A549 (cell line): ENCODE measurements at regions not wholly inside any gene's neighbourhood (a gene's known extent, or its start where the extent isn't known, plus 50 kb on each side); places are given as distances from the start of the nearest gene placed in this dataset.
"Not testable (repeated sequence)": the region's sequence is repeated elsewhere in the genome, so short reads cannot be mapped to it uniquely, and the experiment has no call there.

Experiments used
- ATAC-seq, 2 experiments: fragments of 200-7000 bp in 1 of 2; fragments of >200 bp in 1 of 2; cut with Nextera tagmentation in 1 of 2; cut with Tn5 transposase in 1 of 2; 3 replicates each; pipeline versions ENCODE4 v1.8.0 to v1.9.1; 2018 to 2020; ENCODE audit warnings: mild to moderate bottlenecking in 1 of 2, moderate library complexity in 1 of 2
- CTCF ChIA-PET: fragments of 300-600 bp; sonication (Branson Sonifier 250); formaldehyde crosslinking; extraction: SDS; loops from one replicate; lab custom pipeline; 2021; ENCODE audit warnings: antibody characterized with exemption, inconsistent platforms; lab: Yijun Ruan, JAX
- POLR2A ChIA-PET: fragments of 350-600 bp; formaldehyde crosslinking; extraction: SDS; loops from one replicate; lab custom pipeline; 2021; ENCODE audit warnings: antibody characterized with exemption, inconsistent platforms; lab: Yijun Ruan, JAX
- DNase-seq, 2 experiments: peaks; one replicate each; pipeline versions ENCODE4 v3.0.0 to v3.0.0-alpha.2; 2011 to 2016; ENCODE audit warnings: low read depth in 1 of 2, low spot score in 1 of 2
- FAIRE-seq: peaks from 2 replicates; lab custom pipeline; 2011; peaks lifted over from hg19 to GRCh38; lab: Jason Lieb, UNC
- H3K27ac ChIP-seq, 2 experiments: fragments of >200 bp; sonication (Bioruptor Twin); formaldehyde crosslinking; 3 replicates each; pipeline ENCODE4 v1.5.1; 2016 to 2017
- H3K4me1 ChIP-seq: fragments of >200 bp; sonication (Bioruptor Twin); formaldehyde crosslinking; 3 replicates; pipeline ENCODE4 v1.6.1; 2016
- H3K4me2 ChIP-seq: fragments of >200 bp; sonication (Bioruptor Twin); formaldehyde crosslinking; 3 replicates; pipeline ENCODE4 v1.6.1; 2016
- H3K4me3 ChIP-seq: fragments of >200 bp; sonication (Bioruptor Twin); formaldehyde crosslinking; 3 replicates; pipeline ENCODE4 v1.5.1; 2016
- H3K9me3 ChIP-seq: fragments of >200 bp; sonication (Bioruptor Twin); formaldehyde crosslinking; 3 replicates; pipeline ENCODE4 v1.6.1; 2016
- CBX2 ChIP-seq: fragments of 200-600 bp; sonication (generic); IDR thresholded peaks from 2 replicates; pipeline ENCODE4 v1.6.1; 2016; ENCODE audit warnings: low read depth, mild to moderate bottlenecking, borderline replicate concordance
- CEBPB ChIP-seq, 2 experiments: fragments of >200 bp in 1 of 2; sonication (Bioruptor Twin) in 1 of 2; formaldehyde crosslinking in 1 of 2; IDR thresholded peaks; 2 replicates each; pipeline ENCODE4 v1.6.1; 2012 to 2016
- CHD2 ChIP-seq: fragments of 150-350 bp; IDR thresholded peaks from 2 replicates; pipeline ENCODE4 v1.6.1; 2014; ENCODE audit warnings: low read length; ENCODE audit not compliant: partially characterized antibody
- ELK1 ChIP-seq: fragments of 150-350 bp; IDR thresholded peaks from 2 replicates; pipeline ENCODE4 v1.6.1; 2014; ENCODE audit warnings: low read depth, mild to moderate bottlenecking, low read length
- ESRRA ChIP-seq: fragments of 150-350 bp; IDR thresholded peaks from 2 replicates; pipeline ENCODE4 v1.6.1; 2014; ENCODE audit warnings: mild to moderate bottlenecking, low read length, borderline replicate concordance
- FOSB ChIP-seq: fragments of 250-450 bp; sonication (Bioruptor Pico); IDR thresholded peaks from 2 replicates; pipeline ENCODE4 v1.5.0; 2020; ENCODE audit warnings: mild to moderate bottlenecking, moderate library complexity
- FOSL2 ChIP-seq, 2 experiments: fragments of 450-650 bp in 1 of 2; fragments of >200 bp in 1 of 2; sonication (Bioruptor Twin) in 1 of 2; formaldehyde crosslinking; IDR thresholded peaks; 2 replicates each; pipeline versions ENCODE4 v1.5.0 to v1.6.1; 2016 to 2020; ENCODE audit warnings: mild to moderate bottlenecking in 1 of 2, moderate library complexity in 1 of 2
- HDAC2 ChIP-seq: fragments of 200-600 bp; sonication (generic); IDR thresholded peaks from 2 replicates; pipeline ENCODE4 v1.6.1; 2016
- HOXA7 ChIP-seq: fragments of 250-450 bp; sonication (Bioruptor Pico); IDR thresholded peaks from 2 replicates; pipeline ENCODE4 v1.5.0; 2020; ENCODE audit warnings: mild to moderate bottlenecking, moderate library complexity
- MAZ ChIP-seq: fragments of 150-350 bp; IDR thresholded peaks from 2 replicates; pipeline ENCODE4 v1.6.1; 2014; ENCODE audit warnings: antibody characterized with exemption, low read depth, low read length, borderline replicate concordance
- PHF8 ChIP-seq: fragments of 200-600 bp; sonication (generic); IDR thresholded peaks from 2 replicates; pipeline ENCODE4 v1.6.1; 2016; ENCODE audit warnings: low read depth, mild to moderate bottlenecking, antibody characterized with exemption, moderate library complexity, borderline replicate concordance
- POLR2AphosphoS2 ChIP-seq: conservative IDR thresholded peaks from 2 replicates; pipeline ENCODE4 v1.6.1; 2012; ENCODE audit warnings: low read length, improper control_type of control experiment, inconsistent platforms
- RAD21 ChIP-seq, 2 experiments: fragments of >200 bp in 1 of 2; sonication (Bioruptor Twin) in 1 of 2; formaldehyde crosslinking in 1 of 2; IDR thresholded peaks in 1 of 2; conservative IDR thresholded peaks in 1 of 2; 2 replicates in 1 of 2; 3 replicates in 1 of 2; pipeline ENCODE4 v1.6.1; 2012 to 2018; ENCODE audit warnings: inconsistent platforms in 1 of 2
- ZC3H11A ChIP-seq: fragments of 450-650 bp; IDR thresholded peaks from 2 replicates; pipeline ENCODE4 v1.6.1; 2014; ENCODE audit warnings: antibody characterized with exemption, mild to moderate bottlenecking
- ZFP36 ChIP-seq: fragments of 450-650 bp; IDR thresholded peaks from 2 replicates; pipeline ENCODE4 v1.6.1; 2014; ENCODE audit warnings: borderline replicate concordance; ENCODE audit not compliant: partially characterized antibody
- WGBS: methylation state at CpG from one replicate; pipeline ENCODE4 v1.1.6; 2017; ENCODE audit errors: missing lambda C conversion rate; 5-methylcytosine and 5-hydroxymethylcytosine counted together
- TF ChIP-seq, protein P1 (sequence below): fragments of 450-650 bp; IDR thresholded peaks from 2 replicates; pipeline ENCODE4 v1.6.1; 2014; ENCODE audit warnings: antibody characterized with exemption
- TF ChIP-seq, protein P2 (sequence below): fragments of >200 bp; sonication (Bioruptor Twin); formaldehyde crosslinking; IDR thresholded peaks from 2 replicates; pipeline ENCODE4 v1.6.1; 2016

DNA sequence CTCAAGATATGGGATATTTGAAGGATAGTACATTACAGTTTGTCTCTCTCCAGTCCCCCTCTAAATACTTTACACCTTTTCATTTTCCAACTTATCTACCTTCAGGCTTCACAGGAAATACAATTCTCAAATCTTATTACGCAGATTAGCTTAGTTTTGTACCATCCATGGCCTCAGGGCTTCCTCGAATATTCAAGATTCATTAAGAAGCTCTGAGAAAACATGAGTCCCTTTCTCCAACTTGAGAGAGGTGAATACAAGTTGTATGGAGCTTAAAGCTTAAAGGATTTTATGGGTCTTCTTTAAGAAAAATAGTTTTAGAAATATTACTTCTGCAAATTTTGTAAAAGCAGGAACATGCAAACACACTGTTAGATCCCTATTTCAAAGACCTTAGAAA lies 1212.5 kb downstream of the GALC start:
- TF ChIP-seq POLR2AphosphoS2 (no peak), RAD21 (conservative IDR thresholded peaks at IDR 0.05 in 1 of 2, IDR thresholded peaks at IDR 0.05 in 1 of 2) (no peak), FOSL2 (IDR thresholded peaks at IDR 0.05) (no peak), FOSL2 (CRISPR knock-in tag; IDR thresholded peaks at IDR 0.05) (no peak), CEBPB (IDR thresholded peaks at IDR 0.05) (no peak), HDAC2 (no peak)
- no peaks in the 10 kb centered on the region; the same call in 1 of the 3 replicates for H3K9me3 ChIP-seq
- ChIA-PET CTCF (no interaction called here), POLR2A (no interaction called here)
- 4% methylated on average over 2 of the region's 2 CpGs for WGBS
- H3K4me2 ChIP-seq, result no peak overlapping the region
- DNase-seq, result no peak
- no peak for FAIRE-seq
- H3K4me1 ChIP-seq, result no peaks in the 10 kb centered on the region
- no peak for ATAC-seq
- no peak overlapping the region for H3K27ac ChIP-seq
- no peak overlapping the region for H3K4me3 ChIP-seq

DNA sequence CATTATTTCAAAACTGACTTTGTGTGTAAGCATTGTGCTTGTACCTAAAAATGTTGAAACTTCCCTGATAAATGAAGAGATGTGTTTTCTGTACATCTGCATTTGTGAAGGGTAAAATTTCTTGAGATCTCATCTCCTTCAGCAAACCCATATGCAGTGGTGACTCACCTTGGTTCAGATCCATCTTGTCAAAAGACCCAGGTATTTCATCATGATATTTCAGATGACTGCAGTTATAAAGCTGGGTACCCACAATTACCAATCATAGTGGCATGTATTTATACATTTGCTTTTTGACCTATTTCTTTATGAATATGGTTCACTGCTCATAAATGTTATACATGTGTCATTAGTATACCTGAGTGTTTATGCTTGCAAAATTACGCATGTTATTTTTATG lies 1213.6 kb downstream of the GALC start:
- POLR2A ChIA-PET, result no interaction called here
- ATAC-seq, result no peak

GRCh38 chr14:86777963-86778602 lies 1214.9 kb downstream of the GALC start:
- no peaks in the 10 kb centered on the region for H3K4me1 ChIP-seq
- H3K4me3 ChIP-seq, result no peak overlapping the region
- ATAC-seq (no peak), FAIRE-seq (no peak)
- H3K4me2 ChIP-seq, result no peak overlapping the region
- TF ChIP-seq ZFP36 (no peak), FOSL2 (IDR thresholded peaks at IDR 0.05) (no peak), FOSL2 (CRISPR knock-in tag; IDR thresholded peaks at IDR 0.05) (no peak), CBX2 (no peak), ESRRA (no peak), FOSB (CRISPR knock-in tag) (no peak), PHF8 (no peak), CHD2 (no peak), ZC3H11A (no peak), ELK1 (no peak), MAZ (no peak)
- TF ChIP-seq, protein P1, sequence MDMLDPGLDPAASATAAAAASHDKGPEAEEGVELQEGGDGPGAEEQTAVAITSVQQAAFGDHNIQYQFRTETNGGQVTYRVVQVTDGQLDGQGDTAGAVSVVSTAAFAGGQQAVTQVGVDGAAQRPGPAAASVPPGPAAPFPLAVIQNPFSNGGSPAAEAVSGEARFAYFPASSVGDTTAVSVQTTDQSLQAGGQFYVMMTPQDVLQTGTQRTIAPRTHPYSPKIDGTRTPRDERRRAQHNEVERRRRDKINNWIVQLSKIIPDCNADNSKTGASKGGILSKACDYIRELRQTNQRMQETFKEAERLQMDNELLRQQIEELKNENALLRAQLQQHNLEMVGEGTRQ, result no peak
- TF ChIP-seq, all 56 proteins: peak for 0
- CTCF ChIA-PET, result no interaction called here
- Histone ChIP-seq H3K9me3 (no peaks in the 10 kb centered on the region; the same call in 2 of the 3 replicates), H3K27ac (no peak overlapping the region)
- POLR2A ChIA-PET, result no interaction called here
- 2% methylated on average over 2 of the region's 2 CpGs for WGBS
- DNase-seq, result no peak

More for the DNA sequence above, 1213.6 kb downstream of the GALC start:
- no peak overlapping the region for H3K4me2 ChIP-seq
- DNase-seq (no peak), FAIRE-seq (no peak)
- TF ChIP-seq, protein P2, sequence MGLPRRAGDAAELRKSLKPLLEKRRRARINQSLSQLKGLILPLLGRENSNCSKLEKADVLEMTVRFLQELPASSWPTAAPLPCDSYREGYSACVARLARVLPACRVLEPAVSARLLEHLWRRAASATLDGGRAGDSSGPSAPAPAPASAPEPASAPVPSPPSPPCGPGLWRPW, result no peak
- no peak for TF ChIP-seq HOXA7 (CRISPR knock-in tag)
- no peak overlapping the region for H3K4me3 ChIP-seq
- no peaks in the 10 kb centered on the region for H3K4me1 ChIP-seq
- CTCF ChIA-PET, result no interaction called here
- no peaks in the 10 kb centered on the region; the same call in 2 of the 3 replicates for H3K9me3 ChIP-seq
- 59% methylated on average over 1 of the region's 1 CpG for WGBS
- H3K27ac ChIP-seq, result no peak overlapping the region

- DNase-seq, ATAC-seq, FAIRE-seq, H3K27ac ChIP-seq, H3K4me2 ChIP-seq, H3K4me3 ChIP-seq, POLR2A ChIA-PET, CTCF ChIA-PET, H3K4me1 ChIP-seq, H3K9me3 ChIP-seq: not testable (repeated sequence)
- 6% methylated on average over 3 of the region's 3 CpGs for WGBS
These were observed 1217.1 kb downstream of the GALC start for GRCh38 chr14:86775896-86776295.
